Omental fat pad (tissue), 3 donors: ENCODE measurements at regions not wholly inside any gene's neighbourhood (a gene's known extent, or its start where the extent isn't known, plus 50 kb on each side); places are given as distances from the start of the nearest gene placed in this dataset.

Experiments used
- ATAC-seq: fragments of 150-250 bp; one replicate; pipeline ENCODE4 v1.9.1; 2016; ENCODE audit warnings: mild to moderate bottlenecking, moderate library complexity; ENCODE audit not compliant: low FRiP score
- DNase-seq: peaks from one replicate; pipeline ENCODE4 v3.0.0-alpha.2; 2019; ENCODE audit warnings: low spot score
- CTCF ChIP-seq, 3 donors: fragments of 450-650 bp; IDR thresholded peaks; one replicate each; pipeline ENCODE4 v1.5.1; 2016 to 2017; ENCODE audit warnings: antibody characterized with exemption in 3 of 3, mild to moderate bottlenecking in 3 of 3, moderate library complexity in 2 of 3

DNA sequence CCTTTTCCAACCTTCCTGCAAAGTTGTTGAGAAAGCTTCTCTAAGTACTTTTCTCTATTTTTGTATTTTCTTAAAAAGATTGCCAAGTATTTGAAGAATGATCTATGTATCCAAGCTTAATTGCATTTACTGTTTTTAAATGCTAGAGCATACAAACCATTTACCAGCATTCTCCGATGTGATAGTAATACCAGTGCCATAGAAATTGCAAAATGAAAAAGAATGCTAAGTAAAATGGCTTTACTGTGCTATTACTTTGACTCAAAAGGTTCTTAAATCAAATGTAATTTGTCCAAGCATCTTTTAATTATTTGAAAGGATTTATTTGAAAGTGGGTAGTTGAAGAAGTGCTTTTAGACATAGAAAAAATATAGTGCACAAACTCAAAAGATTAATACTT is 1183.2 kb downstream of the RAPGEF2 start:
- no peak for DNase-seq
- ATAC-seq = no peak
- no peak for TF ChIP-seq CTCF (IDR thresholded peaks at IDR 0.05)

GRCh38 chr4:160296476-160296875 is 1193.6 kb downstream of the RAPGEF2 start:
- no peak for DNase-seq
- ATAC-seq = no peak
- TF ChIP-seq CTCF (IDR thresholded peaks at IDR 0.05) = no peak

DNA sequence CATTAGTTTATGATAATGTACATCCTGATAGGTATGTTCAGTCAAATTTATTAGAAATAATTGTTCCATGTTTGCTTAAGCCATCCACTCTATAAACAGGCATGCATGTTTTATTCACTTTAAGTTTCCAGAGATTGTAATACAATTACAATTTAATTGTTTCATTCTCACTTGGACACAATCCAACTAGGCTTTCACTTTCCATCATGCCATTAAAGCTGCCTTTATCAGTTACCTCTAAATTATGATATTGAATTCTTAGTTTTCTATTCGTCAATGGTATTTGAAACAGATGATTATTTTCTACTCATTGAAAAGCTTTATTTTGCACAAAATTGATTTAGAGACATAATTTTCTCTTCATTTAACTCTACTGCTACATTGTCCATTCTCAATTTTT is 1196.3 kb downstream of the RAPGEF2 start:
- no peak for TF ChIP-seq CTCF (IDR thresholded peaks at IDR 0.05)
- ATAC-seq (no peak), DNase-seq (no peak)

DNA sequence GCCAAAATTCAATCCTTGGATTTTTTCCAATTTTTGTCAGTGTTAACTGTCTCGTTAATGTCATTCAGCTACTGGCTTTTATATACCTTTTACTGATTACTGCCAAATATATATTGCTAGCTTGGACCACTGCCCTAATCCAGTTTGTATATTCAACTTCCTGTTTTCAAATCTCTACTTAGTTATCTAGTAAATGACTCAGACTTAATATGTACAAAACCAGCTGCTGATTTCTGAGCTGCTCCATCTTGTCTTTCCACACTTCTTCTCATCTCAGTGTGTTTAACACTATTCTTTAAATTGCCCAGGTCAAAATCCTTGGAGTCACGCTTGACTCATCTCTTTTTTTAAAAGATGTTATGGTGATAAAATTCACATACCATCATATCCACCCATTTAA is 1196.7 kb downstream of the RAPGEF2 start:
- no peak for DNase-seq
- no peak for ATAC-seq
- TF ChIP-seq CTCF (IDR thresholded peaks at IDR 0.05) = no peak

- no peak for DNase-seq
- ATAC-seq = no peak
- TF ChIP-seq CTCF (IDR thresholded peaks at IDR 0.05) = no peak
Measured at GRCh38 chr4:160316036-160316435, 1213.2 kb downstream of the RAPGEF2 start.

DNA sequence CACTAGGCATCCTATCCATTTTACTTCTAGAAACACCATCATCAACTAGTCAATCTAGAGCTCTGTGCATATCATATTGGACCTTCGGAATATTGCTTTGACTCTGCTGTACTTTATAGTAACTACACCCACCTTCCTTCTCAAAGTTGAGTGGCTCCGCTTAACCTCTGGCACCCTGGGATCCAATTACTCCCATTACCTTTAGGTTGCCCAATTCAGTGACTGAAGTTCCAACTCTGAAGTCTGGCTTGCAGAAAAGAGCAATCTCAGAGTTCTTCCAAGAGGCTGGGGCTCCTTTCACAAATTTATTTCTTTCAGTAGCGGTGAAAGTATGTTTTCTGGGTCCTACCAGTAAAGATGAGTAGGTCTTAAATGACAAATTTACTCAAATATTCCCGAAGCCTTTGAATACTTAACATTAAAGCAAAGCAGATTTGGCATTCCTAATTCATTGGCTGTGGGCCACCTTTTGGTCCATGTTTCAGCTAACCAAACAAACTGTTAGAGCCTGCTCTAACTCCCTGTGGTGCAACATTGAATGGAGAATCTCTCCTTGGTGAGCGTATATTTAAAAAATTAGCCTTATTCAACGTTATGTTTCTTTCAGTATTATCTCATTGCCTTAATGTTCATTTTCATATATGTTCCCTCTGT is 1215.8 kb downstream of the RAPGEF2 start:
- no peak for TF ChIP-seq CTCF (IDR thresholded peaks at IDR 0.05)
- ATAC-seq (no peak), DNase-seq (no peak)

- TF ChIP-seq CTCF (IDR thresholded peaks at IDR 0.05) = no peak
- ATAC-seq = no peak
- DNase-seq = no peak
Measured at GRCh38 chr4:160319221-160319867, 1216.5 kb downstream of the RAPGEF2 start.
